ENCODE measurements at regions not wholly inside any gene's neighbourhood (a gene's known extent, or its start where the extent isn't known, plus 50 kb on each side); places are given as distances from the start of the nearest gene placed in this dataset.

DNA sequence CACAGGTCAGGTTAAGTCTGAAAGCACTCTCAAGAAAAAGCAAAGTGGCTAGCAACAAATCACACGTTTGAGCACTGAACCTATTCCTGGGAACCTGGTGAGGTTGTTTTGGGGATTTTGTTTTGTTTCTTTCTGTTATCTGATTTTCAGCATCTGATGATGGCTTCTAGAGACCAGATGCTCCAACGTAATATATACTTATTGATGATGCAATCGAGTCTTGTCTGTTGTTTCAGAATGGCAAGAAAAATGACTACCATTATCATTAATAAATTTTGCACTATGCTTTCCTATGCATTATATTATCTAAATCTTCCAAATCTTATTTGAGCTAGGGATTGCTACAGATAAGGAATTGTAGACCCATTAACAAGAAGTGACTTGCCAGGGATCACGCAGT is 312.3 kb upstream of the FAT3 start:
- no peak overlapping the region for H3K4me3 ChIP-seq (ENCODE audit: low read length)
- no peak overlapping the region for H3K4me2 ChIP-seq (ENCODE audit: low read length)
- TF ChIP-seq EZH2phosphoT487 (IDR thresholded peaks at IDR 0.05; ENCODE audit: low read depth): no peak
- TF ChIP-seq CTCF (IDR thresholded peaks at IDR 0.05; ENCODE audit: low read depth, low read length): no peak
- no peaks in the 10 kb centered on the region for H3K9me3 ChIP-seq (ENCODE audit: insufficient read depth, low read length)
- H3K79me2 ChIP-seq (ENCODE audit: low read length): no peaks in the 10 kb centered on the region
- H4K20me1 ChIP-seq (ENCODE audit: insufficient read depth, low read length): no peaks in the 10 kb centered on the region
- no peak overlapping the region for H3K27ac ChIP-seq (ENCODE audit: low read length)
- no peaks in the 10 kb centered on the region for H3K36me3 ChIP-seq (replicated peaks; ENCODE audit: low read depth, low read length)
- H3K4me1 ChIP-seq (ENCODE audit: low read length): peaks cover 11% of the 10 kb centered on the region
- no peak overlapping the region for H2AFZ ChIP-seq (ENCODE audit: low read depth, low read length)
- H3K27me3 ChIP-seq (ENCODE audit: low read depth, low read length): no peaks in the 10 kb centered on the region
- no peak overlapping the region for H3K9ac ChIP-seq (ENCODE audit: low read length)

DNA sequence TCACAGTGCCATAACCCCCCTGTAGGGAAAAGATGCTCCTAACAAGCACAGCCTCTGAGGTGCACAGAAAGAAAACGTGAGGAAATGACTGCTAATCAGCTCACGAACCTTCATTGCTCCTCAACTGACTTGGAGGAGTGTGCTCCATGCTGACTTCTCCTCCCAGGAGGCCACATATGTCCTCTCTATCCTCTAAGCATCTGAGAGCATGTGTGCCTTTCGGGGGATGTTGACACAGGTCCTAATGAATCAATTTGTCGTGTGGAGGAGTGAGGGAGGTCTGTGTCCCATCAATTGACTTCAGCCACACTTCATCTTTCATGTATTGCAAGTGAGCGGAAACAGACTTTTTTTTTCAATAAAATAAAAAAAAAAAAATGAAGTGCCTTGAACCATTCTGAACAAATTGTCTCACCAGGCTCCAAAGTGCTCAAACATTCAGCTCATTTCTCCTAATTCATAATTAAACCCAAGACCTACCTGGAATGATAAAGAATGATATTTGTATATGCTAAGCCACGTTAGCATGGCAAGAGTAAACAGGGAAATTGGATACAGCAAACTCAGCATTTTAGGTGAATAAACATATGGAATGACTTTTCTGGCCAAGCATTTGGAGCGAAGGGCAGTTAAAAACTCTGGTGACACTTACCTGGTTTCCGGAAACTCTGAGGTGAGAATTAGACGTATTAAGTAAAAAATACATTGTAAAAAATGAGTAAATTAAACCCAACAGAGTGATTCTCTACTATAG is 317.6 kb upstream of the FAT3 start:
- Histone ChIP-seq H3K36me3 (replicated peaks; ENCODE audit: low read depth, low read length) (no peaks in the 10 kb centered on the region), H4K20me1 (ENCODE audit: insufficient read depth, low read length) (no peaks in the 10 kb centered on the region), H3K79me2 (ENCODE audit: low read length) (no peaks in the 10 kb centered on the region), H3K27me3 (ENCODE audit: low read depth, low read length) (no peaks in the 10 kb centered on the region), H3K9ac (ENCODE audit: low read length) (no peak overlapping the region), H3K4me1 (ENCODE audit: low read length) (peaks cover 11% of the 10 kb centered on the region), H3K27ac (ENCODE audit: low read length) (no peak overlapping the region), H3K9me3 (ENCODE audit: insufficient read depth, low read length) (no peaks in the 10 kb centered on the region), H3K4me3 (ENCODE audit: low read length) (no peak overlapping the region), H2AFZ (ENCODE audit: low read depth, low read length) (no peak overlapping the region; the same call in 1 of the 2 replicates), H3K4me2 (ENCODE audit: low read length) (no peak overlapping the region)
- no peak for TF ChIP-seq CTCF (IDR thresholded peaks at IDR 0.05; ENCODE audit: low read depth, low read length)
- no peak for TF ChIP-seq EZH2phosphoT487 (IDR thresholded peaks at IDR 0.05; ENCODE audit: low read depth)

GRCh38 chr11:91904792-91905785 is 319.5 kb upstream of the FAT3 start:
- Histone ChIP-seq H3K27ac (ENCODE audit: low read length) (no peak overlapping the region), H4K20me1 (ENCODE audit: insufficient read depth, low read length) (no peaks in the 10 kb centered on the region), H3K9me3 (ENCODE audit: insufficient read depth, low read length) (no peaks in the 10 kb centered on the region), H3K27me3 (ENCODE audit: low read depth, low read length) (no peaks in the 10 kb centered on the region), H2AFZ (ENCODE audit: low read depth, low read length) (no peak overlapping the region; the same call in 1 of the 2 replicates), H3K79me2 (ENCODE audit: low read length) (no peaks in the 10 kb centered on the region), H3K36me3 (replicated peaks; ENCODE audit: low read depth, low read length) (no peaks in the 10 kb centered on the region), H3K4me2 (ENCODE audit: low read length) (no peak overlapping the region), H3K9ac (ENCODE audit: low read length) (no peak overlapping the region), H3K4me1 (ENCODE audit: low read length) (peaks cover under 1% of the 10 kb centered on the region; the same call in 1 of the 2 replicates), H3K4me3 (ENCODE audit: low read length) (no peak overlapping the region)
- TF ChIP-seq CTCF (IDR thresholded peaks at IDR 0.05; ENCODE audit: low read depth, low read length) (no peak), EZH2phosphoT487 (IDR thresholded peaks at IDR 0.05; ENCODE audit: low read depth) (no peak)

- TF ChIP-seq EZH2phosphoT487 (IDR thresholded peaks at IDR 0.05; ENCODE audit: low read depth): no peak
- no peak for TF ChIP-seq CTCF (IDR thresholded peaks at IDR 0.05; ENCODE audit: low read depth, low read length)
- H3K4me2 ChIP-seq (ENCODE audit: low read length): no peak overlapping the region
- H3K27ac ChIP-seq (ENCODE audit: low read length): no peak overlapping the region
- no peaks in the 10 kb centered on the region for H3K4me1 ChIP-seq (ENCODE audit: low read length)
- H4K20me1 ChIP-seq (ENCODE audit: insufficient read depth, low read length): no peaks in the 10 kb centered on the region
- H3K36me3 ChIP-seq (replicated peaks; ENCODE audit: low read depth, low read length): no peaks in the 10 kb centered on the region
- no peak overlapping the region for H3K9ac ChIP-seq (ENCODE audit: low read length)
- H3K27me3 ChIP-seq (ENCODE audit: low read depth, low read length): no peaks in the 10 kb centered on the region
- 0 out of 2 replicates have a peak overlapping the region, but pooled peaks have one; percentile 27 for H2AFZ ChIP-seq (ENCODE audit: low read depth, low read length)
- H3K79me2 ChIP-seq (ENCODE audit: low read length): no peaks in the 10 kb centered on the region
- no peaks in the 10 kb centered on the region for H3K9me3 ChIP-seq (ENCODE audit: insufficient read depth, low read length)
- H3K4me3 ChIP-seq (ENCODE audit: low read length): no peak overlapping the region
Observed at GRCh38 chr11:91902312-91902711, 322.3 kb upstream of the FAT3 start.
